Glomerular visceral epithelial cell (primary cell): ENCODE measurements at regions not wholly inside any gene's neighbourhood (a gene's known extent, or its start where the extent isn't known, plus 50 kb on each side); places are given as distances from the start of the nearest gene placed in this dataset.
A peak's percentile ranks its signal among the peaks of the same experiment; 100 is the strongest.

Experiments
- DNase-seq: peaks from one replicate; pipeline ENCODE4 v3.0.0-alpha.2; 2016; ENCODE audit errors: extremely low spot score

DNA sequence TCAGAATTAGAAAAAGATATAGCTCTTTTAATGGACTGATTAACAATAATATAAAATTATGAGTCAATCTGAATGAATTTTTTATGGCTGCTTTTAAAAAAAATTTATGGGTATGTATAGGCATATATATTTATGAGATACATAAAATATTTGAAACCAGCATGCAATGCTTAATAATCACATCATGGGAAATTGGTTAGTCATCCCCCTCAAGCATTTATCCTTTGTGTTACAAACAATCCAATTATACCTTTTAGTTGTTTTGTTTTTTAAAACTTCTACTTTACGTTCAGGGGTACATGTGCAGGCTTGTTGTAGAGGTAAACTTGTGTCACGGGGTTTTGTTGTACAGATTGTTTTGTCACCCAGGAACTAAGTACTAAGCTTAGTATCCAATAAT is 63.4 kb upstream of the HMGCLL1 start:
- no peak for DNase-seq

- peak; percentile 2 for DNase-seq
Measured at GRCh38 chr6:55636406-55637102, 57.6 kb upstream of the HMGCLL1 start.

GRCh38 chr6:55633471-55633870 is 54.5 kb upstream of the HMGCLL1 start:
- no peak for DNase-seq

DNA sequence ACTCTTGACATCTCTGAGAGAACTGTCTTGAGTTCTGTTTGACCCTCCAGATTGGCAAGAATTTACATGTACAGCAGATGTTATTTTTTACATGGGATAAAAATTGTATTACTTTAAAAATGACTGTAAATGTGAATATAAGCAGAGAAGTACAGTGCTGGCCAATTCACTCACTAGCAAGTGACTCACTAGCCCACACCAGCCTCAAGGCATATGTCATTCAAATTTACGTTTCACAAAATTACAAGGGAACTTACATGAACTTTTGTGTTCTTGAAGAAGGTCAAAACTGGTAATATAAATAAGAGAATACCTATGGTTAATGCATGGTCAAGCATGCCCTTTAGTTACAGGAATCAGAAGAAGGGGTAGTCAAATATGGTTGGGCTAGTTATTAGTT is 54.0 kb upstream of the HMGCLL1 start:
- DNase-seq = no peak
